ENCODE measurements at regions not wholly inside any gene's neighbourhood (a gene's known extent, or its start where the extent isn't known, plus 50 kb on each side); places are given as distances from the start of the nearest gene placed in this dataset.

DNA sequence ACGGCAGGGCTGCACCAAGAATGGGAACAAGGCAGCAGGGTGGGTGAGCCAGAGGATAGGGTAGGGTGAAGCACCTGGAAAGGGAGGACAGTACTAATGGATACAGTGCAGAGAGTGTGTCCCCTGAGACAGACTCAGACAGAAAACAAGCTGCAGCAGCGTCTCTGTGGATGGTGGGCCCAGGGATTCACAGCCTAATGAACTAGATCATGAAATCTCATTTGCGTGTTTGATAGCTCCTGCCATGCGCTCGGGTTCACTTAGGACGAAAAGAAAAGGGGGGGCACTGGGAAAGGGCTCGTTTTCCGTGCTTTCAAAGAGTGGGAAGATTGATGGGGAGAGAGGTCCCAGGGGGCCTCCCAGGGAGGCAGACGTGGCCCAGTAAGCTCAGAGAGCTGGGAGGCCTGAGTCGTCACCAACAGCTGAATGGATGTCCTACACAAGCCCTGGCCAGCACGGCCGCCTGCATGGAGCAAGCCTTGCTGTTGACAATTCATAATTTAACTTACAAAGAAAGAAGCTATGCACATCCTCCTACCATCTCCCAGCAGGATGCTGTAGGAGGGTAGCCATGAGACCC, 446.9 kb downstream of the BCOR start:
- Histone ChIP-seq H3K9me2 (ENCODE audit: low read depth, low read length) (no peaks in the 10 kb centered on the region), H3K9ac (ENCODE audit: low read length) (no peak overlapping the region), H3K4me1 (ENCODE audit: insufficient read depth, low read length, severe bottlenecking) (peaks cover 4% of the 10 kb centered on the region), H3K4me2 (ENCODE audit: low read length) (no peak overlapping the region), H3K27me3 (ENCODE audit: insufficient read depth, low read length) (no peaks in the 10 kb centered on the region), H3K79me2 (ENCODE audit: insufficient read depth, low read length) (no peaks in the 10 kb centered on the region), H3F3A (ENCODE audit: insufficient read depth, low read length) (no peaks in the 10 kb centered on the region), H3K36me3 (ENCODE audit: insufficient read depth, low read length) (no peaks in the 10 kb centered on the region), H3K27ac (ENCODE audit: low read depth, low read length, poor library complexity, severe bottlenecking) (no peak overlapping the region), H3K9me3 (ENCODE audit: low read length) (no peaks in the 10 kb centered on the region), H2AFZ (ENCODE audit: low read length) (no peak overlapping the region), H3K4me3 (ENCODE audit: low read depth, low read length, poor library complexity, severe bottlenecking) (no peak overlapping the region), H4K20me1 (ENCODE audit: insufficient read depth, low read length) (no peaks in the 10 kb centered on the region)
- TF ChIP-seq EZH2 (IDR thresholded peaks at IDR 0.05; ENCODE audit: borderline replicate concordance, low read length) = no peak
- TF ChIP-seq, protein P1, sequence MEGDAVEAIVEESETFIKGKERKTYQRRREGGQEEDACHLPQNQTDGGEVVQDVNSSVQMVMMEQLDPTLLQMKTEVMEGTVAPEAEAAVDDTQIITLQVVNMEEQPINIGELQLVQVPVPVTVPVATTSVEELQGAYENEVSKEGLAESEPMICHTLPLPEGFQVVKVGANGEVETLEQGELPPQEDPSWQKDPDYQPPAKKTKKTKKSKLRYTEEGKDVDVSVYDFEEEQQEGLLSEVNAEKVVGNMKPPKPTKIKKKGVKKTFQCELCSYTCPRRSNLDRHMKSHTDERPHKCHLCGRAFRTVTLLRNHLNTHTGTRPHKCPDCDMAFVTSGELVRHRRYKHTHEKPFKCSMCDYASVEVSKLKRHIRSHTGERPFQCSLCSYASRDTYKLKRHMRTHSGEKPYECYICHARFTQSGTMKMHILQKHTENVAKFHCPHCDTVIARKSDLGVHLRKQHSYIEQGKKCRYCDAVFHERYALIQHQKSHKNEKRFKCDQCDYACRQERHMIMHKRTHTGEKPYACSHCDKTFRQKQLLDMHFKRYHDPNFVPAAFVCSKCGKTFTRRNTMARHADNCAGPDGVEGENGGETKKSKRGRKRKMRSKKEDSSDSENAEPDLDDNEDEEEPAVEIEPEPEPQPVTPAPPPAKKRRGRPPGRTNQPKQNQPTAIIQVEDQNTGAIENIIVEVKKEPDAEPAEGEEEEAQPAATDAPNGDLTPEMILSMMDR (IDR thresholded peaks at IDR 0.05; ENCODE audit: low read length) = no peak

DNA sequence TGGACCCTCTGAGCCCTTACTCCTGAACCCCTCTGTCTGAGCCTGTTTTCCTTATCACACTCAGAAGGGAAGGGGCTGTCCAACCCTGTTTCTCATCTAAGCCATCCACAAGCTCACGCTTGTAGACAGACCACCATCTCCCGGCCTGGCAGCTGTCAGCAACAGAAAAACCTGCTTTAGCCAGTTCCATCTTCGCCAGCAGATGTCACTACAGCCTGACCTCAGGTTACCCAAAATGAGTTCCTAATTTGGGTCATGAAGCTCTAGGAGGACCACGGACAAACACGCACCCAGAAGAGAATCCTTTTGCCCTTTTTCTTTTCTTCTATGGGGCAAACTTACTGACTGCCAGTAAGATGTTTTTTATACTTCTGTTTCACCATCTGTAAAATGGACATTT, 445.4 kb downstream of the BCOR start:
- peaks cover 4% of the 10 kb centered on the region for H3K4me1 ChIP-seq (ENCODE audit: insufficient read depth, low read length, severe bottlenecking)
- H3K9me3 ChIP-seq (ENCODE audit: low read length) = no peaks in the 10 kb centered on the region
- H3K27ac ChIP-seq (ENCODE audit: low read depth, low read length, poor library complexity, severe bottlenecking) = no peak overlapping the region
- H3K9ac ChIP-seq (ENCODE audit: low read length) = no peak overlapping the region
- no peak overlapping the region for H3K4me2 ChIP-seq (ENCODE audit: low read length)
- no peaks in the 10 kb centered on the region for H3K27me3 ChIP-seq (ENCODE audit: insufficient read depth, low read length)
- no peaks in the 10 kb centered on the region for H3K36me3 ChIP-seq (ENCODE audit: insufficient read depth, low read length)
- TF ChIP-seq, protein P1 (IDR thresholded peaks at IDR 0.05; ENCODE audit: low read length) = peak; percentile 58; the same call in 1 of the 2 replicates
- TF ChIP-seq EZH2 (IDR thresholded peaks at IDR 0.05; ENCODE audit: borderline replicate concordance, low read length) = no peak
- no peaks in the 10 kb centered on the region for H3K9me2 ChIP-seq (ENCODE audit: low read depth, low read length)
- no peak overlapping the region for H2AFZ ChIP-seq (ENCODE audit: low read length)
- no peaks in the 10 kb centered on the region for H3F3A ChIP-seq (ENCODE audit: insufficient read depth, low read length)
- H4K20me1 ChIP-seq (ENCODE audit: insufficient read depth, low read length) = no peaks in the 10 kb centered on the region
- no peak overlapping the region for H3K4me3 ChIP-seq (ENCODE audit: low read depth, low read length, poor library complexity, severe bottlenecking)
- no peaks in the 10 kb centered on the region for H3K79me2 ChIP-seq (ENCODE audit: insufficient read depth, low read length)

DNA sequence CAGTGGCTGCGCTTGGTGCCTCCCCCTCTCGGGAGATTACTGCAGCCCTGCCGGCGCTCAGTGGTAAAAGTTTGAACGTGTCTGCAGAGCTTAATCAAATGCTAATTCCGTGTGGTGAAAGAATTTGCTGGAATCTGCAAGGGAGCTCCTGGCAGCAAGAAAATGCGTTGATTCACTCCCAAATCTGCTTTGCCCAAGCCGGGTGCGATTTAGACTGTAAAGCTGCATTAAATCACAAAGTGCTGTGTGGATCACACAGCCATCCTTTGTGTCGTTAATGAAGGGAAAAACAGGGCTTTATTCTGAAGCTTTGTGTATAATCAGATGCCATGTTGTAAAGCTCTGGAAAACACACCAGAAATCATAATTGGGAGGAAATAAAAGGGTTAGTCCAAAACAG, 444.1 kb downstream of the BCOR start:
- H3K4me1 ChIP-seq (ENCODE audit: insufficient read depth, low read length, severe bottlenecking) = peaks cover 4% of the 10 kb centered on the region
- H3K9me3 ChIP-seq (ENCODE audit: low read length) = no peaks in the 10 kb centered on the region
- H3K9me2 ChIP-seq (ENCODE audit: low read depth, low read length) = no peaks in the 10 kb centered on the region
- no peak overlapping the region for H3K4me3 ChIP-seq (ENCODE audit: low read depth, low read length, poor library complexity, severe bottlenecking)
- H3K9ac ChIP-seq (ENCODE audit: low read length) = no peak overlapping the region
- H2AFZ ChIP-seq (ENCODE audit: low read length) = no peak overlapping the region
- no peak for TF ChIP-seq EZH2 (IDR thresholded peaks at IDR 0.05; ENCODE audit: borderline replicate concordance, low read length)
- TF ChIP-seq, protein P1 (IDR thresholded peaks at IDR 0.05; ENCODE audit: low read length) = no peak
- no peaks in the 10 kb centered on the region for H3F3A ChIP-seq (ENCODE audit: insufficient read depth, low read length)
- H3K4me2 ChIP-seq (ENCODE audit: low read length) = no peak overlapping the region
- no peaks in the 10 kb centered on the region for H3K27me3 ChIP-seq (ENCODE audit: insufficient read depth, low read length)
- H4K20me1 ChIP-seq (ENCODE audit: insufficient read depth, low read length) = no peaks in the 10 kb centered on the region
- H3K27ac ChIP-seq (ENCODE audit: low read depth, low read length, poor library complexity, severe bottlenecking) = no peak overlapping the region
- H3K79me2 ChIP-seq (ENCODE audit: insufficient read depth, low read length) = no peaks in the 10 kb centered on the region
- H3K36me3 ChIP-seq (ENCODE audit: insufficient read depth, low read length) = no peaks in the 10 kb centered on the region
